ENCODE measurements at regions not wholly inside any gene's neighbourhood (a gene's known extent, or its start where the extent isn't known, plus 50 kb on each side); places are given as distances from the start of the nearest gene placed in this dataset.

DNA sequence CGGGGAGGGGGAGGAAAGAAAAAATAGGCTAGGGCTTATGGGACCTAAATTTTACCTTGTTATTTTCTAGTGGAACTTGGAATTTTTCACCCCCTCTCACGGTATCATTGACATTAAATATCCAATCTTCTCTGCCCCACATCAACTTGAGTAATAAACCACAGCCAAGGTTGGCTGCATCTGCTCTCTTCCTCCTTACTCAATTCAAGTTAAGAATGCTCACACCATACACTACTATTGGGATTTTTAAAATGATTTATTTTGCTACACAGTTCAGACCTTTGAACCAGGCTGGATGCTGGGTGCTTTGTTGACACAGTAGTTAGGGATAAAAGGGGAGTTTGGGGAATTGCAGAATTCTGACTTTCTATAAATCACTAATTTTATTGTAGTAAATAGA lies 78.2 kb upstream of the DHX15 start:
- Histone ChIP-seq H4K20me1 (ENCODE audit: control insufficient read depth, insufficient read depth, low read length, poor library complexity, severe bottlenecking) (no peaks in the 10 kb centered on the region), H2AFZ (ENCODE audit: insufficient read depth, low read depth, low read length, poor library complexity, severe bottlenecking) (no peak overlapping the region), H3K36me3 (replicated peaks in 1 of 2; ENCODE audit: control extremely low read depth in 1 of 2, control insufficient read depth in 1 of 2, extremely low read depth in 1 of 2, insufficient read depth in 2 of 2, low read length in 1 of 2) (no peaks in the 10 kb centered on the region), H3K4me1 (ENCODE audit: control insufficient read depth in 2 of 2, insufficient read depth in 2 of 2, low read length in 2 of 2) (peaks cover 3 to 6% of the 10 kb centered on the region in 2 donors), H3K79me2 (ENCODE audit: control insufficient read depth, insufficient read depth, low read length) (no peaks in the 10 kb centered on the region), H3K27ac (ENCODE audit: low read length in 2 of 2) (no peak overlapping the region), H3K4me2 (replicated peaks; ENCODE audit: low read depth, low read length, poor library complexity, severe bottlenecking) (no peak overlapping the region), H3K4me3 (ENCODE audit: control extremely low read depth in 1 of 5, extremely low read depth in 1 of 5, insufficient read depth in 1 of 5, low read depth in 2 of 5, low read length in 4 of 5) (no peak overlapping the region), H3K9me3 (ENCODE audit: control extremely low read depth in 1 of 3, control insufficient read depth in 2 of 3, insufficient read depth in 1 of 3, low read length in 2 of 3) (peaks cover 0 to 13% (median 0%) of the 10 kb centered on the region in 3 donors), H3K27me3 (replicated peaks in 1 of 4; ENCODE audit: control extremely low read depth in 1 of 4, control insufficient read depth in 3 of 4, insufficient read depth in 4 of 4, low read length in 3 of 4) (peaks cover 0 to 31% (median 11%) of the 10 kb centered on the region in 4 experiments), H3K9ac (ENCODE audit: low read length) (no peak overlapping the region)
- intact Hi-C loops (cut with micrococcal nuclease): no loop called here
- DNase-seq (no peak), ATAC-seq (ENCODE audit: low read depth) (no peak)
- Mint-ChIP-seq H3K9me3 (ENCODE audit: insufficient read depth) (peaks cover 3% of the 10 kb centered on the region), H3K4me1 (peaks cover 4% of the 10 kb centered on the region), H3K27ac (no peak overlapping the region), H3K27me3 (peaks cover 52% of the 10 kb centered on the region), H3K4me3 (no peak overlapping the region)
- POLR2A ChIA-PET: no interaction called here
- TF ChIP-seq, protein P1, sequence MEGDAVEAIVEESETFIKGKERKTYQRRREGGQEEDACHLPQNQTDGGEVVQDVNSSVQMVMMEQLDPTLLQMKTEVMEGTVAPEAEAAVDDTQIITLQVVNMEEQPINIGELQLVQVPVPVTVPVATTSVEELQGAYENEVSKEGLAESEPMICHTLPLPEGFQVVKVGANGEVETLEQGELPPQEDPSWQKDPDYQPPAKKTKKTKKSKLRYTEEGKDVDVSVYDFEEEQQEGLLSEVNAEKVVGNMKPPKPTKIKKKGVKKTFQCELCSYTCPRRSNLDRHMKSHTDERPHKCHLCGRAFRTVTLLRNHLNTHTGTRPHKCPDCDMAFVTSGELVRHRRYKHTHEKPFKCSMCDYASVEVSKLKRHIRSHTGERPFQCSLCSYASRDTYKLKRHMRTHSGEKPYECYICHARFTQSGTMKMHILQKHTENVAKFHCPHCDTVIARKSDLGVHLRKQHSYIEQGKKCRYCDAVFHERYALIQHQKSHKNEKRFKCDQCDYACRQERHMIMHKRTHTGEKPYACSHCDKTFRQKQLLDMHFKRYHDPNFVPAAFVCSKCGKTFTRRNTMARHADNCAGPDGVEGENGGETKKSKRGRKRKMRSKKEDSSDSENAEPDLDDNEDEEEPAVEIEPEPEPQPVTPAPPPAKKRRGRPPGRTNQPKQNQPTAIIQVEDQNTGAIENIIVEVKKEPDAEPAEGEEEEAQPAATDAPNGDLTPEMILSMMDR (IDR thresholded peaks at IDR 0.05): no peak
- TF ChIP-seq EZH2 (IDR thresholded peaks at IDR 0.05; ENCODE audit: borderline replicate concordance, insufficient read depth, low read depth, low read length, poor library complexity, severe bottlenecking): no peak
- CTCF ChIA-PET: no interaction called here
- no CpG with 5 or more reads among the region's 2 CpGs for WGBS (ENCODE audit: insufficient coverage)

DNA sequence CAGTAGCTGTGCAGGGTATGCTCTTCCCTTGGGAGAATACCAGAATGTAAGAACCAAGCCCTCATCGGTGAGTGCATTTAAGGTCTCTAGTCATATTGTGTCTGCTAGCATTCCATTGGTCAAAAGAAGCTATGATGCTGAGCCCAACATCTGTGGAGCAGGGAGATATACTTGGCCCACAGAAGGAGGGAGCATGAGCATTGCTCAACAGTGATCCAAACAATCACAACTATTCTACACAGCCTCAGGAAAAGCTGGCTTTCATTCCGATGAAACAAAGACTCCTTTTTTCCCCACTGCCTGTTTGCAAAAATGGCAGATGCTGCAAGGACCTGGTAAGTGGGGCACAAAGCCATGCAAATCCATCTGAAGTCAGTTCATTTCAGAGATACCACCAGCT lies 80.6 kb upstream of the DHX15 start:
- Histone ChIP-seq H3K4me2 (replicated peaks; ENCODE audit: low read depth, low read length, poor library complexity, severe bottlenecking) (no peak overlapping the region), H3K36me3 (replicated peaks in 1 of 2; ENCODE audit: control extremely low read depth in 1 of 2, control insufficient read depth in 1 of 2, extremely low read depth in 1 of 2, insufficient read depth in 2 of 2, low read length in 1 of 2) (no peaks in the 10 kb centered on the region), H3K27me3 (replicated peaks in 1 of 4; ENCODE audit: control extremely low read depth in 1 of 4, control insufficient read depth in 3 of 4, insufficient read depth in 4 of 4, low read length in 3 of 4) (peaks cover 0 to 19% (median 8%) of the 10 kb centered on the region in 4 experiments), H3K9me3 (ENCODE audit: control extremely low read depth in 1 of 3, control insufficient read depth in 2 of 3, insufficient read depth in 1 of 3, low read length in 2 of 3) (peaks cover 0 to 11% (median 0%) of the 10 kb centered on the region in 3 donors), H3K27ac (ENCODE audit: low read length in 2 of 2) (no peak overlapping the region), H3K9ac (ENCODE audit: low read length) (no peak overlapping the region), H4K20me1 (ENCODE audit: control insufficient read depth, insufficient read depth, low read length, poor library complexity, severe bottlenecking) (no peaks in the 10 kb centered on the region), H3K4me1 (ENCODE audit: control insufficient read depth in 2 of 2, insufficient read depth in 2 of 2, low read length in 2 of 2) (no peaks in the 10 kb centered on the region), H3K4me3 (ENCODE audit: control extremely low read depth in 1 of 5, extremely low read depth in 1 of 5, insufficient read depth in 1 of 5, low read depth in 2 of 5, low read length in 4 of 5) (no peak overlapping the region), H3K79me2 (ENCODE audit: control insufficient read depth, insufficient read depth, low read length) (no peaks in the 10 kb centered on the region), H2AFZ (ENCODE audit: insufficient read depth, low read depth, low read length, poor library complexity, severe bottlenecking) (no peak overlapping the region)
- no peak for TF ChIP-seq EZH2 (IDR thresholded peaks at IDR 0.05; ENCODE audit: borderline replicate concordance, insufficient read depth, low read depth, low read length, poor library complexity, severe bottlenecking)
- TF ChIP-seq, protein P1 (IDR thresholded peaks at IDR 0.05): no peak
- ATAC-seq (ENCODE audit: low read depth) (no peak), DNase-seq (no peak)
- Mint-ChIP-seq H3K27ac (no peak overlapping the region), H3K4me1 (no peaks in the 10 kb centered on the region), H3K9me3 (ENCODE audit: insufficient read depth) (no peaks in the 10 kb centered on the region), H3K4me3 (no peak overlapping the region), H3K27me3 (peaks cover 43% of the 10 kb centered on the region)
- intact Hi-C loops (cut with micrococcal nuclease): no loop called here
- POLR2A ChIA-PET: no interaction called here
- WGBS (ENCODE audit: insufficient coverage): 100% methylated on average over 2 of the region's 2 CpGs
- CTCF ChIA-PET: no interaction called here

Data from B cell (primary cell).